NCI-H146 (cell line): ENCODE measurements at regions not wholly inside any gene's neighbourhood (a gene's known extent, or its start where the extent isn't known, plus 50 kb on each side); places are given as distances from the start of the nearest gene placed in this dataset.

ENCODE experiments used
- DNase-seq: peaks from one replicate; lab custom pipeline; 2025; lab: John Stamatoyannopoulos, UW

GRCh38 chr11:130585545-130585944 is 137.1 kb downstream of the ADAMTS15 start:
- no peak for DNase-seq

GRCh38 chr11:130587658-130588057 is 139.2 kb downstream of the ADAMTS15 start:
- no peak for DNase-seq

GRCh38 chr11:130588471-130588870 is 140.0 kb downstream of the ADAMTS15 start:
- no peak for DNase-seq

GRCh38 chr11:130592056-130592455 is 143.6 kb downstream of the ADAMTS15 start:
- no peak for DNase-seq

GRCh38 chr11:130593064-130593463 is 144.6 kb downstream of the ADAMTS15 start:
- no peak for DNase-seq

- DNase-seq: no peak
Observed at GRCh38 chr11:130598433-130598832, 150.0 kb downstream of the ADAMTS15 start.

GRCh38 chr11:130599073-130599654 is 150.7 kb downstream of the ADAMTS15 start:
- DNase-seq: no peak

- no peak for DNase-seq
Observed at GRCh38 chr11:130600139-130600538, 151.7 kb downstream of the ADAMTS15 start.

- no peak for DNase-seq
Observed at GRCh38 chr11:130600616-130601015, 152.2 kb downstream of the ADAMTS15 start.

- no peak for DNase-seq
Observed at GRCh38 chr11:130601141-130601540, 152.7 kb downstream of the ADAMTS15 start.

- no peak for DNase-seq
Observed at GRCh38 chr11:130601764-130602460, 153.5 kb downstream of the ADAMTS15 start.

GRCh38 chr11:130602641-130603334 is 154.3 kb downstream of the ADAMTS15 start:
- no peak for DNase-seq

- no peak for DNase-seq
Observed at GRCh38 chr11:130603335-130603906, 155.0 kb downstream of the ADAMTS15 start.

- DNase-seq: no peak
Observed at GRCh38 chr11:130604606-130605005, 156.2 kb downstream of the ADAMTS15 start.

- no peak for DNase-seq
Observed at GRCh38 chr11:130606178-130606577, 157.7 kb downstream of the ADAMTS15 start.

- no peak for DNase-seq
Observed at GRCh38 chr11:130606781-130607511, 158.5 kb downstream of the ADAMTS15 start.

- DNase-seq: no peak
Observed at GRCh38 chr11:130608287-130608686, 159.8 kb downstream of the ADAMTS15 start.

- DNase-seq: no peak
Observed at GRCh38 chr11:130609121-130610035, 160.9 kb downstream of the ADAMTS15 start.

GRCh38 chr11:130611791-130612251 is 163.4 kb downstream of the ADAMTS15 start:
- no peak for DNase-seq

GRCh38 chr11:130612291-130612851 is 163.9 kb downstream of the ADAMTS15 start:
- DNase-seq: no peak

- DNase-seq: no peak
Observed at GRCh38 chr11:130613396-130613795, 165.0 kb downstream of the ADAMTS15 start.
